ENCODE measurements at regions not wholly inside any gene's neighbourhood (a gene's known extent, or its start where the extent isn't known, plus 50 kb on each side); places are given as distances from the start of the nearest gene placed in this dataset.

DNA sequence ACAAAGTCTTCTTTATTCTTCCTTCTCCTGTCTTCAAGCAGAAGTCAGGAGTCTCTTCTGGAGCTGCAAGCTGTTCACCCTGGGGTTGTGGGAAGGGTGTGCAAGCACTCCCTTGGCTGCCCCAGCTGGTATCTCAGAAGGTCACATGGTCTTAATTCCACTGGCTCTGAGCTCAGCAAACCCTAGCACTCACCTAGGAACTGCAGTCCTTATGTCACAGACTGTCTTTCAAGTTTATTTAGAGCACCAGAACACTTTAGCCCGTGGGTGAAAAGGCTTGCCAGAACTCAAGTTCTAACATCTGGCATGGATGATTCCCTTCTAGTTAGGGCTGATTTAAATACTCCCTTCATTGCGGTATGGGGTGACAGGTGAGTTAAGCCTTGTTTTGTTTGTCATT is 379.0 kb downstream of the CCER1 start:
- peaks cover 0 to 11% of the 10 kb centered on the region in 2 donors for H3K9me3 ChIP-seq
- no peaks in the 10 kb centered on the region for H3K36me3 ChIP-seq
- no peak overlapping the region for H3K4me3 ChIP-seq
- no peaks in the 10 kb centered on the region for H3K4me1 ChIP-seq
- H3K27ac ChIP-seq, result no peak overlapping the region
- no peaks in the 10 kb centered on the region for H3K27me3 ChIP-seq
- TF ChIP-seq, protein P1, sequence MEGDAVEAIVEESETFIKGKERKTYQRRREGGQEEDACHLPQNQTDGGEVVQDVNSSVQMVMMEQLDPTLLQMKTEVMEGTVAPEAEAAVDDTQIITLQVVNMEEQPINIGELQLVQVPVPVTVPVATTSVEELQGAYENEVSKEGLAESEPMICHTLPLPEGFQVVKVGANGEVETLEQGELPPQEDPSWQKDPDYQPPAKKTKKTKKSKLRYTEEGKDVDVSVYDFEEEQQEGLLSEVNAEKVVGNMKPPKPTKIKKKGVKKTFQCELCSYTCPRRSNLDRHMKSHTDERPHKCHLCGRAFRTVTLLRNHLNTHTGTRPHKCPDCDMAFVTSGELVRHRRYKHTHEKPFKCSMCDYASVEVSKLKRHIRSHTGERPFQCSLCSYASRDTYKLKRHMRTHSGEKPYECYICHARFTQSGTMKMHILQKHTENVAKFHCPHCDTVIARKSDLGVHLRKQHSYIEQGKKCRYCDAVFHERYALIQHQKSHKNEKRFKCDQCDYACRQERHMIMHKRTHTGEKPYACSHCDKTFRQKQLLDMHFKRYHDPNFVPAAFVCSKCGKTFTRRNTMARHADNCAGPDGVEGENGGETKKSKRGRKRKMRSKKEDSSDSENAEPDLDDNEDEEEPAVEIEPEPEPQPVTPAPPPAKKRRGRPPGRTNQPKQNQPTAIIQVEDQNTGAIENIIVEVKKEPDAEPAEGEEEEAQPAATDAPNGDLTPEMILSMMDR (IDR thresholded peaks at IDR 0.05), result no peak
- DNase-seq (ENCODE audit: low spot score), result no peak

DNA sequence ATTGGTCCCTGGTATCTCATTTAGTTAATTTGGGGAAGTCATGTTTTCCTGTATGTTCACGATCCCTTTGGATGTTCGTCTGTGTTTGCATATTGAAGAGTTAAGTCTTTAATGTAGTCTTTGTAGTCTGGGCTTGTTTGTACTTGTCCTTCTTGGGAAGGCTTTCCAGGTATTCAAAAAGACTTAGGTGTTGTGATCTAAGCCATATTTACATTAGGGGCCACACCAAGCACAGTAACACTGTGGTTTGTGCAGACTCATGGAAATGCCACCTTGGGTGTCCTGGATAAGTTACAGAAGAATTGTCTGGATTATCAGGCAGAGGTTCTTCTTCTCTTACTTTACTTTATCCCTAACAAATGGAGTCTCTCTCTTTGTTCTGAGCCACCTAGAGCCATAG is 380.3 kb downstream of the CCER1 start:
- Histone ChIP-seq H3K27ac (no peak overlapping the region), H3K36me3 (no peaks in the 10 kb centered on the region), H3K27me3 (no peaks in the 10 kb centered on the region), H3K4me1 (no peaks in the 10 kb centered on the region), H3K4me3 (no peak overlapping the region), H3K9me3 (peaks cover 0 to 11% of the 10 kb centered on the region in 2 donors)
- TF ChIP-seq, protein P1 (IDR thresholded peaks at IDR 0.05), result no peak
- no peak for DNase-seq (ENCODE audit: low spot score)

DNA sequence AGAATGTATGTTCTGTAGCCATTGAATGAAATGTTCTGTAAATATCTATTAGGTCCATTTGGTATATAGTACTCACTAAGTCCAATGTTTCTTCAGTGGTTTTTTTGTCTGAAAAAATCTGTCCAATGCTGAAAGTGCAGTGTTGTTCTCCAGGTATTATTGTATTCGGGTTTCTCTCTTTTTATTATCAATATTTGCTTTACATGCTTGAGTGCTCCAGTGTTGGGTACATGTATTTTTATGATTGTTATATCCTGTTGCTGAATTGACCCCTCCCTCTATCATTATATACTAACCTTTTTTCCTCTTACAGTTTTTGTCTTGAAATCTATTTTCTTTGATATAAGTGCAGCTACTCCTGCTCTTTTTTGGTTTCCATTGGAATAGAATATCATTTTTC is 382.2 kb downstream of the CCER1 start:
- Histone ChIP-seq H3K4me1 (no peaks in the 10 kb centered on the region), H3K36me3 (no peaks in the 10 kb centered on the region), H3K9me3 (peaks cover 0 to 3% of the 10 kb centered on the region in 2 donors), H3K27ac (no peak overlapping the region), H3K27me3 (no peaks in the 10 kb centered on the region), H3K4me3 (no peak overlapping the region)
- no peak for DNase-seq (ENCODE audit: low spot score)
- TF ChIP-seq, protein P1 (IDR thresholded peaks at IDR 0.05), result no peak

DNA sequence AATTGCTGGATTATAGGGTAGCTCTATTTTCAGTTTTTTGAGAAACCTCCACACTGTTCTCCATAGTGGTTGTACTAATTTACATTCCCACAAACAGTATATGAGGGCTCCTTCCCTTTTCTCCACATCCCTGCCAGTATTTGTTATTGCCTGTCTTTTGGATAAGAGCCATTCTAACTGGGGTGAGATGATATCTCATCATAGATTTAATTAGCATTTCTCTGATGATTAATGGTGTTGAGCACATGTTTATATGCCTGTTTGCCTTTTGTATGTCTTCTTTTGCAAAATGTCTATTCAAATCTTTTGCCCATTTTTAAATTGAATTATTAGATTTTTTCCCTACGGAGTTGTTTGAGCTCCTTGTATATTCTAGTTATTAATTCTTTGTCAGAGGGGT is 385.3 kb downstream of the CCER1 start:
- Histone ChIP-seq H3K9me3 (no peaks in the 10 kb centered on the region), H3K27me3 (no peaks in the 10 kb centered on the region), H3K4me1 (no peaks in the 10 kb centered on the region), H3K36me3 (no peaks in the 10 kb centered on the region), H3K4me3 (no peak overlapping the region), H3K27ac (no peak overlapping the region)
- TF ChIP-seq, protein P1 (IDR thresholded peaks at IDR 0.05), result no peak
- no peak for DNase-seq (ENCODE audit: low spot score)

DNA sequence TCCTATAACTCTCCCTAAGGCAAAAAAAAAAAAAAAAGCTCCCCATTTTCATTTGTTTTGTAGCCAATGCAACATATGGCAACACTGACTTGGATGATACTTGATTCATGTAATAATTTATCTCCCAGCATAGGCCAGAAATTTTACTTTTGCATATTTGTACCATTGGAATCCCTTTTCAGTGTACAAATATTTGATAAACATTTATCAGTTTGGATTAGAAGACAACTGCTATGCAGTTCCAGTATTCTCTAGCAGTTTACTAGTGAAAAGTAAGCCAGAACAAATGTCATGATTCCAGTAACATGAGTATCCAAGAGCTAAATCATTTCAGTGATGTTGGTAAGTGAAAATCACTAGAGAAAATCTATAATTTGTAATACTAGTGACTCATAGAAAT is 392.3 kb downstream of the CCER1 start:
- H3K36me3 ChIP-seq, result no peaks in the 10 kb centered on the region
- H3K27ac ChIP-seq, result no peak overlapping the region
- H3K9me3 ChIP-seq, result no peaks in the 10 kb centered on the region
- no peak for DNase-seq (ENCODE audit: low spot score)
- H3K27me3 ChIP-seq, result no peaks in the 10 kb centered on the region
- TF ChIP-seq, protein P1 (IDR thresholded peaks at IDR 0.05), result no peak
- no peaks in the 10 kb centered on the region for H3K4me1 ChIP-seq
- H3K4me3 ChIP-seq, result no peak overlapping the region

DNA sequence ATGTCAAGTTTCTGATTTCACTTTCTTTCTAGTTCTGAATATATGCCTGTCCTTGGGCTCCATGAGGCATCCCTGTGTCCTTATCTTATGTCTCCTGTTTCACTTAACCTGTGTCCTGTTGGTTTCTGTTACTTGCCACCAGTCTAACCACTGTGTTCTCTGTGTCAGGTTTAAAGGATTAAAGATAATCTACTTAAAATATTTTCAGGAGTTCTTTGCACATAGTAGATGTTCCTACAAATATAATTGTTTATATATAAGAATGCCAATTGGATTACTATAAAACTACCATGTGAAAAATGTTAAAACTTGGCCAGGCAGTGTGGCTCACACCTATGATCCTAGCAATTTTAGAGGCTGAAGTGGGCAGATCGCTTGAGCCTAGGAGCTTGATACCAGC is 406.4 kb downstream of the CCER1 start:
- TF ChIP-seq, protein P1 (IDR thresholded peaks at IDR 0.05), result no peak
- Histone ChIP-seq H3K27me3 (no peaks in the 10 kb centered on the region), H3K27ac (no peak overlapping the region), H3K4me1 (no peaks in the 10 kb centered on the region), H3K9me3 (no peaks in the 10 kb centered on the region), H3K4me3 (no peak overlapping the region), H3K36me3 (no peaks in the 10 kb centered on the region)
- DNase-seq (ENCODE audit: low spot score), result no peak

Data from right atrium auricular region (tissue), 2 donors.